Right lobe of liver (tissue), 4 donors: ENCODE measurements at regions not wholly inside any gene's neighbourhood (a gene's known extent, or its start where the extent isn't known, plus 50 kb on each side); places are given as distances from the start of the nearest gene placed in this dataset.

Source experiments
- CTCF ChIP-seq, 4 donors: fragments of 200-600 bp in 3 of 4; fragments of 450-650 bp in 1 of 4; IDR thresholded peaks; one replicate each; pipeline versions ENCODE4 v1.5.1 to v1.8.0; 2016 to 2022; ENCODE audit warnings: antibody characterized with exemption in 4 of 4, mild to moderate bottlenecking in 2 of 4
- POLR2A ChIP-seq: fragments of 450-650 bp; IDR thresholded peaks from one replicate; pipeline ENCODE4 v1.6.1; 2017; ENCODE audit warnings: antibody characterized with exemption, mild to moderate bottlenecking
- donor health status: DM: no; HTN: no; CAD: no.
- donor health status: DM: no; HTN: no; CAD: no.
- donor health status: DM: no; HTN: yes; CAD: no.

GRCh38 chr3:67232642-67233041 lies 234.5 kb downstream of the KBTBD8 start:
- TF ChIP-seq CTCF (IDR thresholded peaks at IDR 0.05), result no peak
- TF ChIP-seq POLR2A, result no peak
